HG02588 (cell line): ENCODE measurements at regions not wholly inside any gene's neighbourhood (a gene's known extent, or its start where the extent isn't known, plus 50 kb on each side); places are given as distances from the start of the nearest gene placed in this dataset.

Experiments
- ATAC-seq: cut with Tn5 transposase; IDR thresholded peaks from one replicate; pipeline ENCODE4 v1.9.1; 2021; ENCODE audit warnings: mild to moderate bottlenecking, moderate library complexity; ENCODE audit not compliant: unreplicated experiment

DNA sequence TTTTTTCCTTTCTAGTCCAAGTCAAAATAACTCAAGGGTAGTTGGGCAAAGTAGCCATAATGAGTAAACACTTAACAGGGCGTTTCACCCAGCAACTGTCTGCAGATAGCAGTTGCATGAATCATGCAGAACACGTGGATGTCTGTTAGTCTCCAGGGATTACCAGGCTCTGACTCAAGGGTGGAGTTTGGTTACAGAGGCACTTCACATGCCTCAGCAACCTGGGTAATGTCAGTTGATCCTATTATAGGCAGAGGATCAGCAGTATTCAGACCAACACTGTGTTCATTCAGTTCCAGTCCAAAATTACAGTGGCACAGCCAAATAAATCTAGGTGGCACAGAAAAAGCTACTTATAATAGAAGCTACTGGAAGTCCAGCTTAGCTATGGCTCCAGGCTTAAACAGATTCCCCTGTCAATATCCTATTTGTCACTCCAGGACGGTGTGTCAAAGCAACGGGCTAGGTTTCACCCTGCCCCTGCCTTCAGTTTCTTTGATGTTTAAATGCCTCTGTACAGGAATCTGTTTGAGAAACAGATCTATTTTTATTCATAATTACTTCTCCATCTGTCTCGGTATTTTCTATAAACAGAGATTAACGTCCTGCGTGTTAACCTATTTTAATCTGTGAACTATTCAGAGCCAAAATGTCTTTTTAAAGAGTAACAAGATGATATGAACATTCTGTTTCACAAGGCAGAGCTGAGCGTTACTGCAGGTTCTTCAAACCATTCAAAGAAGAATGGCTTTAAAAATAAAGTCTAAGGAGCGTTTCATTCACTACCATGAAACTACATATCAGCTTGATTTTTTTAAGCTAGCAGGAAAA lies 162.6 kb upstream of the AKR1E2 start:
- ATAC-seq = peak; percentile 93

DNA sequence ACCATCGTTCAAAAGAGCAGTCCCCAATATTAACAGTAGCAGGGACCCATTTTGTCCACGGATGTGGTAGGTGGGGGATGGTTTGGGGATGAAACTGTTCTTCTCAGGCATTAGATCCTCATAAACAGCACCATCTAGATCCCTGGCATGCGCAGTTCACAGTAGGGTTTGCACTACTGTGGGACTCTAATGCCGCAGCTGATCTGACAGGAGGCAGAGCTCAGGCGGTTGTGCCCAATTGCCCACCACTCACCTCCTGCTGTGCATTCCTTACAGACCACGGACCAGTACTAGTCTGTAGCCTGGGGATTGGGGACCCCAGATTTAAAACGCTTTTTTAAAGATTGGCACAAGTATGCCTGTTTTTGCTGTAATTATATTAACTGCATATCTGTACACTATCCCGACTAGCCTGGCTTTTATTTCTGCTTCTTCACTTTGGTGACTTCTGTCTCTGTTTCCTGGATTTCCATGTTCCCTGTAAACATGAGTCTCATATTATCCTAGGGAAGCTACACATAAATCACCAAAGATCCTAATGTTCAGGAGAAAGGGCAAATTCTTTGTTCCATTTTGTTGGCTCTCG lies 163.3 kb upstream of the AKR1E2 start:
- ATAC-seq = no peak

GRCh38 chr10:4661511-4662255 lies 164.3 kb upstream of the AKR1E2 start:
- ATAC-seq = no peak

- no peak for ATAC-seq
These were observed 167.2 kb upstream of the AKR1E2 start for GRCh38 chr10:4658777-4659176.

DNA sequence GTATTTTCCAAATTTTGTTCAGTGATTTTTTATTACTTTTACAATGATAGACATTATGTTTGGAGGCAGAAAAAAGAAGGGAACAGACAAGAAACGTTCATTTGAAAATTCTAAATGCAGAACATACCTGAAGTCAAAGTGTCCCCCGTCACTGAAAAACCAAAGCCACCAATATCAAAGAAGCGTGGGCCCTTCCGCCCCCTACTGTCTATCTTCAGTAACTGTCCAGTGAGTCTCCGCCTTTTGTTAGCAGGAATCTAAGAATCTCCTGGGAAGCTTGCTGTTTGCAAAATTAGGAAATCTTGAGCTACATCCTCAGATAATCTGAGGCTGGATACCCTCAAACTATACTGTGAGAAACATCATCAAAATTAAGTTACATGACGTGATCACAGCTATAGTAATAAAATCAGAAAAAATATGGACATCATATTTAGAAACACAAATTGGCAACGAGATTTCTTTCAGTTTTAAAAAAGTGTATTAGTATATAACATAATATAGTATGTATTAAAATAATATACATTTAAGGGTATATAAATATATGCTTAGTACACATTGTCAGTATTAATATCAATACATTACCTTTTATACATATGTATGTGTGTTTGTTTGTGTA lies 169.3 kb upstream of the AKR1E2 start:
- no peak for ATAC-seq

DNA sequence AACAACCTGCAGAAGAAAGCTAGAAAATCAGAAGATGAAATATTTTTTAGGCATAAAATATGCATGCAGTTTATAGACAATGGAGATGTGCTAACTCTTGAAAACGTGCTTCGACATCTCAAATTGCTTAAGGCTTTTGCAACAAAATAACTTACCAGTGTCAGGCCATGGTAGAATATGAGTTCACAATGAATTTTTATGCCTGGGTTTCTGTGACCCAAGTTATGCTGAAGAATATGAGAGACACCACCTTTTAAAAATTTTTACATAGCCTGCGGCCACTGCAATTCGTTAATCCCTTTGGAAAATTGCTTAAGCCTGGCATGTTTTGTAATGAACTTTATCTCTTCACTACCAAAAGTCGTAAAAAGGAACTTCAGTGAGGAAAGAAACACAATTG lies 170.1 kb upstream of the AKR1E2 start:
- no peak for ATAC-seq

GRCh38 chr10:4655406-4655805 lies 170.6 kb upstream of the AKR1E2 start:
- ATAC-seq = no peak

- ATAC-seq = no peak
These were observed 171.5 kb upstream of the AKR1E2 start for GRCh38 chr10:4654496-4654895.

DNA sequence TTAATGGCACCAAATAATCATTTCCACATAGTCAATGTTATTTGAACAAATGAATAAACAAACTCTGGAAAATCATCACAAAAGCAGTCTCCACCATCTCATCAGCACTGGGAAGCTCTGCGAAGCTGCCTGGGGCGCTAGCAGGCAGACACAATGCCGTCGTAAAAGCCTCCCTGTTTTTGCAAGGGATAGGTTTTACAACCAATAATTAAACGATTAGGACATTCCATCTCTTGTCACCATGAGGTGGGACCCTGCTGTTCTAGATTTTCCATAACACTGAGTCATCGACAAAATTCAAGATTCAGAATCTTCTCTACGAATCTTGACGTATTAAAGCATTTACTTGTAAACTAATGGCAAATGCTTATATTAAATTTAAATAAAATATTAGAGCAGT lies 172.8 kb upstream of the AKR1E2 start:
- ATAC-seq = no peak

DNA sequence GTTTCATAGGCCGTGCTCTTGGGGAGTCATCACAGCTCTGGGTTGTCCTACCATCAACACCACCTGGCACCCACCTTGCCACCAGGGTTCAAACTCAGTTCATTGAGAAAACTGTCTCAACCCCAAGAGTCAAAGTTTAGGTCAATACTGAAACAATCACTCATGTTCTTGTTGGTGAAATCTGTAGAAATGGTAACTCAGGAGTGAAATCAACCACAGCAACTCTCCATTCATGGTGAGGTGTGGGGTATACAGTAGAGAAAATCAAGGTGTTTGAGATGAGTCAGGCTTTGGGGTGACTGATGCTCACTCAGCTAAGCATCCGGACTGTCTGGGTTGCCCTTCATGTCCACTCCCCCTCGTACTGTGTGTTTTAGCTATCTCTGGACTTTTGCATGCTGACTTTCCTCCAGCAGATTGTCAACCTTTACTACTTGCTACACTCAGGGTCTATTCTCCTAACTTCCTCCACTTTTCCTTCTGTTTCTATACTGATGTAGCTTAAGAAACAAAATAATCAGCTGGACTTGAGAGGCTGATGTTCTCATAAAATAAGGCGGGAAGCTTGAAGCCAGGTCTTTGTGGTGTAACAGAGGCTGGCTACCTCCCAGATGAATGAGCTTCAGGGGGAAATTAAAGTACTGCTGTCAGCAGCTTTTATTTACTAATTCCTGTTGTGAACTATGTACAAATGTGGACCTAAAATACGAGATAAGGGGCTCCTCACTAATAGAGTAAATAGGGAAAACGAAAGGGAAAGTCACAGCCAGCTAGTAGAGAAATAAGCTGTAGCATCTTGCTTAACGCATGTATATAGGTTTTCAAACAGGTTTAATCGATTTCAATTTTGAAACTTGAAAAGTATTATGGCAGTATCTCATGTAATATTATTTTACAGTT lies 173.6 kb upstream of the AKR1E2 start:
- peak; percentile 67 for ATAC-seq

GRCh38 chr10:4651404-4652037 lies 174.5 kb upstream of the AKR1E2 start:
- ATAC-seq = no peak

DNA sequence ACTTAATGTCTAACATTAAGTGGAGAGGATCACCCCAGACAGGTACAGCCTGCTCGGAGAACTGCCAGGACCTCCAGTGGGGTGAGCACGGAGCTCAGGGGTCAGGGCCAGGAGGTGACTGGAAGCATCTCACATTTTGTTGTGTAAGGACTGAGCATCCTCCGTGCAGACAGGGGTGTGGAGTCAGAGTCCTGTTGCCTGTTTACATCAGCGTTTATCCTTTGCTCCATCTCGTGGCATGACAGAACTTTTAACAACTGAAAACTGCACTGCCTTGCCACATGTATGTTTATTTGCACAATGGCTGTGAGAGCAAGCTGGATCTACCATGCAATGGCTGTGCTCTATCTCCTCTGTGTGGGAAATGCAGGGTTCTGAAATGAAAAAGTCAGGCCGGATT lies 175.4 kb upstream of the AKR1E2 start:
- ATAC-seq = no peak

GRCh38 chr10:4649886-4650508 lies 176.0 kb upstream of the AKR1E2 start:
- ATAC-seq = no peak

- no peak for ATAC-seq
These were observed 176.5 kb upstream of the AKR1E2 start for GRCh38 chr10:4649471-4649870.

DNA sequence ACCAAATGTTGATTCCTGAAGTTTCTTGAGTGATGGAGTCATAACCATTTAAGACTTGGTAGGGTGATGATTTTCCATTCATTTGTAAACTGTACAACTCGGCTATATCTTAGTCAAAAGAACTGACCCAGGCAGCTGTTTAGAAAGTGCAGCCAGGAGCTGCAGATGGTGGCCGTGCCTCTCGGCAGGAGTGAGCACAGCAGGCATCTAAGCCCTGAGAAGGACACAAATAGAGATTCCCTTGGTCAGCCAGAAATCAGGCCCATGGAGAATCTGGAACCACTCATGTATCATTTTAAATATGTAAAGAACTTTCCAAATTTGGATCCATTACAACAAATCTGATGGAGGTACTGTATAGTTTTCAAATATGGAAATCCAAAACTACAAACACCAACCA lies 177.0 kb upstream of the AKR1E2 start:
- ATAC-seq = no peak

DNA sequence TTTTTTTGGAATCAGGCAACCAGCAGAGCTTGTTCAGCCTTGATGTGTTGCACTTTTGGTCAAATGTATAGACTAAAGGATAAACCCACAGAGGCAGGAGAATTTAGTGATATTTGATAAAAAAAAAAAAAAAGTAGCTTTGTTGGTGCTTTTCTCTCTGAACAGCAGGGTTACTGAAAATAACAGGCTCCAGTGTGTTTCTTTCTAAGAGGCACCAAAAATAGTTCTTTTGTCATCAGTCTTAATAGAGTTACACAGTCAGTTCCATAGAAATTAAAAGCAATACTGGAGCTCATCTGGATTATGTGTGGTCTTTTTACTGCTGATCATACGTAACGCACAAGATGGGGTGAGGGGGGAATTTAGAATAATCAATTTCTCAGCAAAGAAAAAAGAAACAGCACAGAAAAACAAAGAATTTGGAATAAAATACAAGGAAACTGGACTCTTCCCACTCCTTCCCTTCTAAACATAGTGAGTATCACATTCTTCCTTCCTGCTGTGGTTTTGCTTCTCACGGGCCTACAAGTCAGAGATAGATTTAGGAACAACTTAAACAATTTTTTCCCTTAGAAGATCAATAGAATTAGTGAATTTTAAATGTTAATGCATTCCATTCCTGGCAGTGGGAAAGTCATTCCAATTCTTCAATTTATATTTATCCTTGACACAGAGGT lies 178.8 kb upstream of the AKR1E2 start:
- no peak for ATAC-seq

DNA sequence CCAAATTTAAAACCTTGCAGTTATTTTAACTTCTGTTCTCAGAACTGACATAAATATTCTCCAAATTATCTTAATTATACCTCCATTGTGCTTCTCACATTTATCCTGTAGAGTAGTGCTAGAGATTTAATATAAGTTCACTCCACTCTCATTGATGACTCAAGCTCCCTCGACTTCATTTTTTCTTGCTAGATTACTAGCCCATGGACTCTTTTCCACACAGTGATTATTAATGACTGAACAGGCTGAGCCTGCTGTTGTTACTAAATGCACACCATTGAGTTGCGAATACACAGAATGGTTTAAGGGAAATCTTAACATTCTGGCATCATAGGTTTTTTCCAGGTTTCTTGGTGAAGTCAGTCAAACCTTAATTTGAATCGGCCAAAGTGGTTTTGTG lies 179.5 kb upstream of the AKR1E2 start:
- ATAC-seq = no peak

DNA sequence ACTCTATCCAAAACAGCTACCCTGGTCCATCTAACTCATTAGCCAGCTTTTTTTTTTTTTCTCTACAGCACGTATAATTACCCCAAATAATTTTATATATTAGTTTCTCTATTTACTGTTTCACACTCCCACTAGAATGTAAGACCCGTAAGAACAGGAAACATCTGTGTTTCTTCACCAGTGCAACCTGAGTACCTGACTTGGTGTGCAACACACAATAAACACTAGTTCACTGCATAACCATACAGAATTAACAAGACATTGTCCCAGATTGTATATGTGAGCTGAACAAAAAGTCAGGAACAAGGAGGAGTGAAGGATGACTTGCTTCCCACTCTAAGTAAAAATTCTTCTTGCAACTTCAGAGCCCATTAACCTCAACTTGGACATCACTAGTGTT lies 180.2 kb upstream of the AKR1E2 start:
- ATAC-seq = no peak

- no peak for ATAC-seq
These were observed 182.5 kb upstream of the AKR1E2 start for GRCh38 chr10:4643471-4643870.
